ENCODE measurements at regions not wholly inside any gene's neighbourhood (a gene's known extent, or its start where the extent isn't known, plus 50 kb on each side); places are given as distances from the start of the nearest gene placed in this dataset.

GRCh38 chr20:51301026-51301425 lies 241.5 kb downstream of the NFATC2 start:
- FAIRE-seq = no peak
- H3K27me3 ChIP-seq (ENCODE audit: control insufficient read depth, extremely low read depth, insufficient read depth, low read length) = no peaks in the 10 kb centered on the region
- H3K4me3 ChIP-seq (ENCODE audit: control insufficient read depth in 2 of 3, extremely low read depth in 1 of 3, insufficient read depth in 2 of 3, low read depth in 1 of 3, low read length in 3 of 3) = no peak overlapping the region
- no peaks in the 10 kb centered on the region for H3K9me1 ChIP-seq (ENCODE audit: control insufficient read depth, extremely low read depth, insufficient read depth, low read length)
- DNase-seq (ENCODE audit: low read depth, low spot score) = no peak
- no peak overlapping the region for H3K27ac ChIP-seq (ENCODE audit: control insufficient read depth, insufficient read depth, low read length)
- no peaks in the 10 kb centered on the region for H3K9me3 ChIP-seq (ENCODE audit: control insufficient read depth, low read depth, low read length)
- H3K4me1 ChIP-seq (ENCODE audit: control insufficient read depth, extremely low read depth, insufficient read depth, low read length) = no peaks in the 10 kb centered on the region
- no peak overlapping the region for H2AFZ ChIP-seq (ENCODE audit: control insufficient read depth, low read length)
- TF ChIP-seq EZH2 (IDR thresholded peaks at IDR 0.05; ENCODE audit: low read length) = no peak
- TF ChIP-seq, protein P1, sequence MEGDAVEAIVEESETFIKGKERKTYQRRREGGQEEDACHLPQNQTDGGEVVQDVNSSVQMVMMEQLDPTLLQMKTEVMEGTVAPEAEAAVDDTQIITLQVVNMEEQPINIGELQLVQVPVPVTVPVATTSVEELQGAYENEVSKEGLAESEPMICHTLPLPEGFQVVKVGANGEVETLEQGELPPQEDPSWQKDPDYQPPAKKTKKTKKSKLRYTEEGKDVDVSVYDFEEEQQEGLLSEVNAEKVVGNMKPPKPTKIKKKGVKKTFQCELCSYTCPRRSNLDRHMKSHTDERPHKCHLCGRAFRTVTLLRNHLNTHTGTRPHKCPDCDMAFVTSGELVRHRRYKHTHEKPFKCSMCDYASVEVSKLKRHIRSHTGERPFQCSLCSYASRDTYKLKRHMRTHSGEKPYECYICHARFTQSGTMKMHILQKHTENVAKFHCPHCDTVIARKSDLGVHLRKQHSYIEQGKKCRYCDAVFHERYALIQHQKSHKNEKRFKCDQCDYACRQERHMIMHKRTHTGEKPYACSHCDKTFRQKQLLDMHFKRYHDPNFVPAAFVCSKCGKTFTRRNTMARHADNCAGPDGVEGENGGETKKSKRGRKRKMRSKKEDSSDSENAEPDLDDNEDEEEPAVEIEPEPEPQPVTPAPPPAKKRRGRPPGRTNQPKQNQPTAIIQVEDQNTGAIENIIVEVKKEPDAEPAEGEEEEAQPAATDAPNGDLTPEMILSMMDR (optimal IDR thresholded peaks at IDR 0.05 in 1 of 3, IDR thresholded peaks at IDR 0.05 in 1 of 3, conservative IDR thresholded peaks at IDR 0.05 in 1 of 3; ENCODE audit: extremely low read depth in 1 of 3, insufficient read depth in 2 of 3, low read length in 3 of 3) = no peak
- dilution Hi-C loops (cut with MboI; ENCODE audit: extremely low pct_ligation_motif_present, low sequenced_read_pairs) = no loop called here
- H4K20me1 ChIP-seq (ENCODE audit: control insufficient read depth, extremely low read depth, insufficient read depth, low read length) = no peaks in the 10 kb centered on the region
- H3K79me2 ChIP-seq (ENCODE audit: control insufficient read depth, insufficient read depth, low read length) = no peaks in the 10 kb centered on the region
- no peak overlapping the region for H3K9ac ChIP-seq (ENCODE audit: control insufficient read depth, extremely low read depth, insufficient read depth, low read length)
- no peaks in the 10 kb centered on the region for H3K36me3 ChIP-seq (ENCODE audit: control insufficient read depth in 2 of 2, extremely low read depth in 1 of 2, insufficient read depth in 2 of 2, low read length in 2 of 2)
- H3K4me2 ChIP-seq (ENCODE audit: control insufficient read depth, extremely low read depth, insufficient read depth, low read depth, low read length) = no peak overlapping the region

GRCh38 chr20:51300104-51300503 lies 242.4 kb downstream of the NFATC2 start:
- Histone ChIP-seq H3K27ac (ENCODE audit: control insufficient read depth, insufficient read depth, low read length) (no peak overlapping the region), H3K9me1 (ENCODE audit: control insufficient read depth, extremely low read depth, insufficient read depth, low read length) (no peaks in the 10 kb centered on the region), H2AFZ (ENCODE audit: control insufficient read depth, low read length) (no peak overlapping the region), H3K79me2 (ENCODE audit: control insufficient read depth, insufficient read depth, low read length) (no peaks in the 10 kb centered on the region), H3K4me1 (ENCODE audit: control insufficient read depth, extremely low read depth, insufficient read depth, low read length) (no peaks in the 10 kb centered on the region), H3K4me2 (ENCODE audit: control insufficient read depth, extremely low read depth, insufficient read depth, low read depth, low read length) (no peak overlapping the region), H3K36me3 (ENCODE audit: control insufficient read depth in 2 of 2, extremely low read depth in 1 of 2, insufficient read depth in 2 of 2, low read length in 2 of 2) (no peaks in the 10 kb centered on the region), H3K4me3 (ENCODE audit: control insufficient read depth in 2 of 3, extremely low read depth in 1 of 3, insufficient read depth in 2 of 3, low read depth in 1 of 3, low read length in 3 of 3) (no peak overlapping the region), H3K9ac (ENCODE audit: control insufficient read depth, extremely low read depth, insufficient read depth, low read length) (no peak overlapping the region), H4K20me1 (ENCODE audit: control insufficient read depth, extremely low read depth, insufficient read depth, low read length) (no peaks in the 10 kb centered on the region), H3K9me3 (ENCODE audit: control insufficient read depth, low read depth, low read length) (no peaks in the 10 kb centered on the region), H3K27me3 (ENCODE audit: control insufficient read depth, extremely low read depth, insufficient read depth, low read length) (no peaks in the 10 kb centered on the region)
- DNase-seq (ENCODE audit: low read depth, low spot score) (no peak), FAIRE-seq (no peak)
- dilution Hi-C loops (cut with MboI; ENCODE audit: extremely low pct_ligation_motif_present, low sequenced_read_pairs) = no loop called here
- TF ChIP-seq, protein P1 (optimal IDR thresholded peaks at IDR 0.05 in 1 of 3, IDR thresholded peaks at IDR 0.05 in 1 of 3, conservative IDR thresholded peaks at IDR 0.05 in 1 of 3; ENCODE audit: extremely low read depth in 1 of 3, insufficient read depth in 2 of 3, low read length in 3 of 3) = no peak
- no peak for TF ChIP-seq EZH2 (IDR thresholded peaks at IDR 0.05; ENCODE audit: low read length)
